AG04449 (cell line): ENCODE measurements at regions not wholly inside any gene's neighbourhood (a gene's known extent, or its start where the extent isn't known, plus 50 kb on each side); places are given as distances from the start of the nearest gene placed in this dataset.

Source experiments
- CTCF ChIA-PET: fragments of 350-600 bp; formaldehyde crosslinking; extraction: SDS; loops from one replicate; lab custom pipeline; 2021; ENCODE audit warnings: antibody characterized with exemption; lab: Yijun Ruan, JAX
- POLR2A ChIA-PET: fragments of 400-600, 350-600 bp; formaldehyde crosslinking; extraction: SDS; loops from one replicate; lab custom pipeline; 2020; ENCODE audit warnings: antibody characterized with exemption, inconsistent platforms; lab: Yijun Ruan, JAX
- DNase-seq: peaks from one replicate; pipeline ENCODE4 v3.0.0-alpha.2; 2010; ENCODE audit warnings: low read depth, low spot score
- H3K4me3 ChIP-seq: 2 replicates; pipeline ENCODE4 v1.5.1; 2011; ENCODE audit warnings: low read depth, mild to moderate bottlenecking, control low read depth, low read length
- CTCF ChIP-seq: IDR thresholded peaks from one replicate; pipeline ENCODE4 v1.5.1; 2011; ENCODE audit warnings: mild to moderate bottlenecking, moderate library complexity, low read length, control low read depth, inconsistent platforms; ENCODE audit not compliant: insufficient read depth; ENCODE audit errors: missing control alignments

GRCh38 chr2:236335696-236336574, 71.7 kb upstream of the ASB18 start:
- no peak overlapping the region for H3K4me3 ChIP-seq
- ChIA-PET CTCF (interaction anchor here (1.0 to 1.9 kb wide), 3 partner anchors 17 to 737 kb away, joined by 3 to 10 read pairs (median 3); no protein-coding TSS in a partner anchor), POLR2A (no interaction called here)
- no peak for TF ChIP-seq CTCF
- no peak for DNase-seq

DNA sequence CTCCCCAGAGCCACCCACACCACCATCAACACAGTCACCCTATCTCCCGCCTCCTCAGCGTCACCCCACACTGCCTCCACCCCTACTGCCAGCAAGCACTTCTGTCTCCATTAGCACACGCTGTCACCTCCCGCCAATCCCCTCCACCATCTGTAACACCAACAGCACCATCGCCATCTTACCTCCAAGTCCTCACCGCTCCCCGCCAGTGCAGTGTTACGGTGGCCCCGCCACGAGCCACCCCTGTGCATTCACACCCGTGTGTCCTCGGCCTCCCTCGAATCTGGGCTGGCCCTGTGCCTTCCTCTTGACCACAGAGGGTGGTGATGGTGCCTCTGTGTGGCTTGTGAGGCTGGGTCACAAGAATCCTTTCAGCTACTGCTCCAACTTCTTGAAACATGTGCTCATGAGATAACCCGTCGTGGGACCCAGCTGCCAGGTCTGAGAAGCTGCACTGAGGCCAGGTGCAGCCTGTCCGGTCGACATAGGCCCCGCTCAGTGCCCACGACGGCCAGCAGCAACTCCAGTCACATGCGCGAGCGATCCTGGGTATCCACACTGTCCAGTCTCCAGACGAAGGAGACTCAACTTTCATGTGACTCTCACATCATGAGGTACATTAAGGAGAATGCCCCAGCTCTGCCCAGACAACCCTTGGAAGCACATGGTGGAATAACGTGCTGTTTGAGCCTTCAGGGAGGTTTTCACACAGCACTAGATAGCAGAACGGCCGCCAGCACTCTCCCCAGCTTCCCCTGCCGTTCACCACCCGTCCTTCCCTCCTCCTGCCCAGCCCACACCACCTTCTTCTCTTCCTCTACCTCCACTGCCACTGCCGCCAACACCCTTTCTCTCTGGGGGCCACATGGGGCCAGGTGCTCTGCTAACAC, 72.6 kb upstream of the ASB18 start:
- CTCF ChIA-PET, result interaction anchor here (1.0 to 1.9 kb wide), 2 partner anchors 17 to 737 kb away, joined by 3 to 10 read pairs; no protein-coding TSS in a partner anchor
- no peak for DNase-seq
- POLR2A ChIA-PET, result no interaction called here
- H3K4me3 ChIP-seq, result no peak overlapping the region
- no peak for TF ChIP-seq CTCF

- TF ChIP-seq CTCF, result no peak
- H3K4me3 ChIP-seq, result no peak overlapping the region
- POLR2A ChIA-PET, result no interaction called here
- no peak for DNase-seq
- CTCF ChIA-PET, result interaction anchor here (1.6 kb wide), 1 partner anchor 15 kb away, joined by 4 read pairs; no protein-coding TSS in a partner anchor
Observed at GRCh38 chr2:236337465-236338325, 73.5 kb upstream of the ASB18 start.

DNA sequence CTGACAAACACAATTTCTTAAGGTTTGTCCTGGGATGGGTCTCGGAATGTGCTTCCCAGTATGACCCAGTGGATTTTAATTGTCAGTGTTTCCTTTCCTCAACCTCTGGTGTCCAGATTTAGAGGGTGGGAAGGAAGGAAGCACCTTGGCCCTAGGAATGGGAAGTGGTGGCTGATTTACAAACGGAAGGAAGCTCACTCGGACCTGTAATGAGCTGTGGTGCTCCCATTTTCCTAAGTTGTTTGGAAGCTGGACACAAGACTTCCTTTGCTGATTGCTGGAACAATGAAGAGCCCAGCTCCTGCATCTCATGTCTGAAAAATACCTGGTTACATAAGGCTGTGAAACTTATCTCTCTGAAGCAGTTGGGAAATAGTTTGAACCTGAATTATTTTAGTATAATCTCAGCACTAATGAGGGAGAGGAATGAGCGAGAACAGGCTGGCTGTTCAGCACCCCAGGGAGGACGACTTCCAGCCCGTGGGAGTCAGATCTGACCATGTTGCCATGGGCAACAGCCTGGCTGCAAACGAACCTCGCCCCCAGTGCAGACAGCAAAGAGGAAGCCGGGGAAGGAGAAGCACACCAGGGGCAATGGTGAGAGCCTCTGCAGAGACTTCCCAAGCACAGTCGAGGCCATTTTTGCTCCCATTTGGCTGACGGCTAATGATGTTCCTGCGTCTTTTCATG, 74.4 kb upstream of the ASB18 start:
- no peak for TF ChIP-seq CTCF
- no peak for DNase-seq
- ChIA-PET POLR2A (no interaction called here), CTCF (interaction anchor here (1.6 kb wide), 1 partner anchor 14 kb away, joined by 4 read pairs; no protein-coding TSS in a partner anchor)
- no peak overlapping the region for H3K4me3 ChIP-seq

DNA sequence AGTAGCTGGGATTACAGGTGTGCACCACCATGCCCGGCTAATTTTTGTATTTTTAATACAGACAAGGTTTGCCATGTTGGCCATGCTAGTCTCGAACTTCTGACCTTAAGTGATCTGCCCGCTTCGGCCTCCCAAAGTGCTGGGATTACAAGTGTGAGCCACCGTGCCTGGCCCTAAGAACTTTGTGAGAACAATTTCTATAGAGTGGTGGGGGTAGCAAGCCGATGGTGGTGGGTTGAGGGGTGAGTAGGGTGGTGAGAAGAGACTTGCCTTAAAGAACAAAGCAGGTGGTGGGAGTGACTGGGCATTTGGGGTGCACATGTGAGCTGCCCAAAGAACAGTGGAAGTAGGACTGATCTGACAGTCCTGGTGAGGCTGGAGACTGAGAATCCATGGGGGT, 76.0 kb upstream of the ASB18 start:
- no peak for TF ChIP-seq CTCF
- ChIA-PET POLR2A (no interaction called here), CTCF (interaction anchor here (1.3 to 4.0 kb wide), 2 partner anchors 731 to 734 kb away, joined by 3 to 29 read pairs; no protein-coding TSS in a partner anchor)
- no peak for DNase-seq
- no peak overlapping the region for H3K4me3 ChIP-seq
